ENCODE measurements at regions not wholly inside any gene's neighbourhood (a gene's known extent, or its start where the extent isn't known, plus 50 kb on each side); places are given as distances from the start of the nearest gene placed in this dataset.

DNA sequence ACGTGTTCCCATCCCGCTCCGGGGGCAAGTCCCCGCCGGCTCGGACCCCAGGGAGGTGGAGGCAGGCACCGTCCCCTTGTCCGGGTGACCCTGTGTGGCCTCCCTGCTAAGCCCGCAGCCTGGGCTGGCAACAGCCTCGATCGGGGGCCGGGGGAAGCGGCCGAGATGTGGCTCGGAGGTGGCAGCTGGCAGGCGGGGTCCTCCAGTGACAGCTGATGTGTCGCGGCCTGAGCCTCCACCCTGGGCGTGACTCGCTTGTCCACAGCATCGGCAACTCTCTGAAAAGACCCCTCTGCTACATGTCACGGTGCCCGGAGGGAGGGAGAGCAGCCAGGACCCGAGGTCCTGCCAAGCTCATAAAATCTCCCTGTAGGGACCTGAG lies 124.8 kb upstream of the IRX4 start:
- Histone ChIP-seq H3K23ac (ENCODE audit: insufficient read length) (no peak overlapping the region), H4K5ac (ENCODE audit: insufficient read length, low read depth, low read length) (no peak overlapping the region), H2BK20ac (ENCODE audit: low read length) (no peak overlapping the region), H2BK15ac (ENCODE audit: low read length) (no peak overlapping the region), H3K14ac (ENCODE audit: insufficient read length) (no peak overlapping the region), H3K79me2 (ENCODE audit: control insufficient read depth in 1 of 2, insufficient read depth in 2 of 2, low read length in 2 of 2) (no peaks in the 10 kb centered on the region), H4K8ac (ENCODE audit: extremely low read depth, insufficient read depth, low read length) (no peak overlapping the region), H2BK120ac (replicated peaks; ENCODE audit: low read depth, low read length) (no peak overlapping the region), H4K20me1 (replicated peaks in 1 of 2; ENCODE audit: control insufficient read depth in 1 of 2, insufficient read depth in 2 of 2, low read length in 2 of 2) (no peaks in the 10 kb centered on the region), H2BK12ac (ENCODE audit: low read depth, low read length) (no peak overlapping the region), H3K56ac (replicated peaks; ENCODE audit: insufficient read length, low read depth, low read length) (no peak overlapping the region), H3K4me1 (replicated peaks in 1 of 4; ENCODE audit: control insufficient read depth in 3 of 4, insufficient read depth in 4 of 4, low read length in 3 of 4) (no peaks in the 10 kb centered on the region; a peak in 1 of 7 replicates), H3K4ac (replicated peaks; ENCODE audit: insufficient read length, low read depth, low read length) (no peak overlapping the region), H3K9ac (replicated peaks in 1 of 4; ENCODE audit: extremely low read depth in 1 of 4, low read depth in 3 of 4, low read length in 3 of 4) (no peak overlapping the region), H3K27me3 (replicated peaks in 1 of 4; ENCODE audit: control insufficient read depth in 3 of 4, extremely low read depth in 1 of 4, insufficient read depth in 3 of 4, low read length in 3 of 4) (0 out of 7 replicates have a peak, but pooled peaks cover 0 to 3% (median 0%) of the 10 kb centered on the region in 4 experiments), H3K4me2 (ENCODE audit: insufficient read depth in 1 of 2, low read depth in 2 of 2, low read length in 2 of 2) (no peak overlapping the region), H3K18ac (ENCODE audit: extremely low read depth, low read length) (no peak overlapping the region), H3K9me3 (ENCODE audit: insufficient read depth in 2 of 2, low read depth in 1 of 2, low read length in 1 of 2) (no peaks in the 10 kb centered on the region), H3K4me3 (ENCODE audit: extremely low read depth in 1 of 4, insufficient read depth in 2 of 4, low read depth in 3 of 4, low read length in 4 of 4) (no peak overlapping the region), H3K79me1 (ENCODE audit: low read depth, low read length) (no peaks in the 10 kb centered on the region), H4K91ac (replicated peaks; ENCODE audit: insufficient read length, low read length) (no peak overlapping the region), H2AK5ac (ENCODE audit: low read depth, low read length) (no peak overlapping the region), H2BK5ac (ENCODE audit: low read depth, low read length) (no peak overlapping the region), H3K23me2 (ENCODE audit: low read depth, low read length) (no peaks in the 10 kb centered on the region), H3K27ac (ENCODE audit: low read depth, low read length) (no peak overlapping the region), H3K36me3 (ENCODE audit: control insufficient read depth in 2 of 4, insufficient read depth in 4 of 4, low read length in 3 of 4) (no peaks in the 10 kb centered on the region), H2AFZ (ENCODE audit: low read length) (no peak overlapping the region)
- CTCF ChIA-PET (ENCODE audit: partially characterized antibody), result interaction anchor here (0.8 to 1.4 kb wide), 2 partner anchors 60 to 234 kb away, joined by 3 to 4 read pairs; no protein-coding TSS in a partner anchor
- DNase-seq (ENCODE audit: low read depth in 1 of 2, low spot score in 2 of 2) (no peak), FAIRE-seq (no peak)
- POLR2A ChIA-PET (ENCODE audit: partially characterized antibody), result no interaction called here
- WGBS, 2 experiments (ENCODE audit: extremely low coverage in 1 of 2, insufficient coverage in 1 of 2, insufficient read length in 1 of 2, insufficient replicate concordance in 2 of 2, low coverage in 1 of 2, low lambda C conversion rate in 2 of 2, missing lambda C conversion rate in 1 of 2), result 85% methylated on average over 17 of the region's 24 CpGs; no CpG with 5 or more reads in 1 of the 2 experiments
- TF ChIP-seq CREB1 (IDR thresholded peaks at IDR 0.05) (no peak), RNF2 (IDR thresholded peaks at IDR 0.05; ENCODE audit: borderline replicate concordance, low read depth, low read length, missing control alignments, poor library complexity, severe bottlenecking) (no peak), BRCA1 (IDR thresholded peaks at IDR 0.05; ENCODE audit: low read depth, low read length) (no peak), YY1 (IDR thresholded peaks at IDR 0.05; ENCODE audit: low read depth, low read length) (no peak), GABPA (IDR thresholded peaks at IDR 0.05; ENCODE audit: borderline replicate concordance, insufficient read depth, low read length) (no peak), HDAC2 (IDR thresholded peaks at IDR 0.05; ENCODE audit: borderline replicate concordance in 1 of 2, low read depth in 2 of 2, low read length in 2 of 2) (no peak), JUN (IDR thresholded peaks at IDR 0.05; ENCODE audit: low read depth, low read length) (no peak), CHD2 (IDR thresholded peaks at IDR 0.05; ENCODE audit: low read length) (no peak), SIX5 (IDR thresholded peaks at IDR 0.05; ENCODE audit: low read depth, low read length) (no peak), RFX5 (IDR thresholded peaks at IDR 0.05; ENCODE audit: borderline replicate concordance, low read depth, low read length) (no peak), SP2 (IDR thresholded peaks at IDR 0.05; ENCODE audit: low read length) (no peak), CBX5 (IDR thresholded peaks at IDR 0.05; ENCODE audit: low read depth, low read length) (no peak), CEBPB (IDR thresholded peaks at IDR 0.05; ENCODE audit: low read depth, low read length) (no peak), TCF12 (IDR thresholded peaks at IDR 0.05; ENCODE audit: low read depth, low read length) (no peak)
- TF ChIP-seq, protein P1, sequence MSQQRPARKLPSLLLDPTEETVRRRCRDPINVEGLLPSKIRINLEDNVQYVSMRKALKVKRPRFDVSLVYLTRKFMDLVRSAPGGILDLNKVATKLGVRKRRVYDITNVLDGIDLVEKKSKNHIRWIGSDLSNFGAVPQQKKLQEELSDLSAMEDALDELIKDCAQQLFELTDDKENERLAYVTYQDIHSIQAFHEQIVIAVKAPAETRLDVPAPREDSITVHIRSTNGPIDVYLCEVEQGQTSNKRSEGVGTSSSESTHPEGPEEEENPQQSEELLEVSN (IDR thresholded peaks at IDR 0.05), result no peak

All from H1 (cell line).